Fibroblast of the conjunctiva (primary cell): ENCODE measurements at regions not wholly inside any gene's neighbourhood (a gene's known extent, or its start where the extent isn't known, plus 50 kb on each side); places are given as distances from the start of the nearest gene placed in this dataset.

Experiments
- DNase-seq: peaks from one replicate; pipeline ENCODE4 v3.0.0-alpha.2; 2010; ENCODE audit warnings: low read depth

GRCh38 chr1:57633881-57634280 is 210.0 kb upstream of the DAB1 start:
- DNase-seq = no peak

DNA sequence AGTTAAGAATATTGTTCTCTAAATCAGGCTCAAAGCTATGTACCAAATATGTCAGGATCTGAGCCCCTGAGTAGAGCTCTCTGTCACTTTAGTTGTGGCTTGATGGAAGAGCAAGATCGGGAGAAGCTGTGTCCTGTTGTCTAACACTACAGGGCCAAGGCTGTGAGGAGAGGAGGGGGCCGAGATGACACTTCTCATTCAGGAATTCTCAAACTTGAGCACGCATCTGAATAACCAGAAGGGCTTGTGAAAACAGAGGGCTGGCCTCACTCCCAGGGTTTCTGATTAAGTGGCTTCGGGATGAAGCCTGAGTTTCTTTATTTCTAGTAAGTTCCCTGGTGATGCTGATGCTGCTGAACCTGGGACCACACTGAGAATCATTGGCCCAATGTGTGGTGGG is 209.2 kb upstream of the DAB1 start:
- no peak for DNase-seq

DNA sequence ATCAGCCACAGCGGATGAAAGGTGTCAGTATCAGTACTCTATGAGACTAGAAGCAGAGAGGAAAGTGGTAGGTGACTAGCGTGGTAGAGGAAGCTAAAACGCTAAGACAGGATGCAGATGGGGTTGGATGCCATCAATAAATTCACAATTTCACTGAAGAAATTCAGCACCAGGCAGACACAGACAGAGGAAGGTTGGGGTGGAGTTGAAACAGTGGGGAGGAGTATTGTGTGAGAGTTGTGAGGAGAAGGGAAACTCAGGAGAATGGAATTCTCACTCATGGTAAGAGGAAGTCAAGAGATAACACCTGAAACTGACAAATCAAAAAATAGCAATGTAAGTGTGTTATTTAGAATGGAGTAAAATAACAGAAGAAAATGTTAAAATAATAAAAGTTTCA is 208.5 kb upstream of the DAB1 start:
- DNase-seq = no peak

GRCh38 chr1:57627612-57628011 is 203.8 kb upstream of the DAB1 start:
- DNase-seq = no peak

GRCh38 chr1:57623791-57624538 is 200.1 kb upstream of the DAB1 start:
- no peak for DNase-seq

- DNase-seq = no peak
Measured at GRCh38 chr1:57623039-57623790, 199.4 kb upstream of the DAB1 start.

GRCh38 chr1:57621776-57622175 is 197.9 kb upstream of the DAB1 start:
- DNase-seq = no peak

- no peak for DNase-seq
Measured at GRCh38 chr1:57620605-57621004, 196.7 kb upstream of the DAB1 start.

GRCh38 chr1:57616921-57617320 is 193.1 kb upstream of the DAB1 start:
- no peak for DNase-seq

DNA sequence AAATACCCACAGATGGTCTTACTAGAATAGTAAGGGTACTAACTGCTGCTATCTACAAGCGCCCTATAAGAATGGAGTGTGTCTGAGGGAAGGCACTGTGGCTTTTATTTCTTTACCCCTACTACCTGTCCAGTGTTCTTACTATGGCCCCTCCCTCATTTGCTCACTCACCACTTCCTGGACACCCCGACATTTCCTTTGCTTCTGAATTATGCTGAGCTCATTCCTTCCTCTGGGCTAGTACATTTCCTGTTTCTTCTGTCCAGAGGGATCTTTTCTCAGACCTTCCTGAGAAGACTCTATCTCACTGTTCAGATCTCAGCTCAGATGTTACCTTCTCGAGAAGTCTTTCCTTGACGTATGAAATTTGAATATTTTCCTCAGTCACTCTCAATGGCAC is 192.1 kb upstream of the DAB1 start:
- DNase-seq = no peak

DNA sequence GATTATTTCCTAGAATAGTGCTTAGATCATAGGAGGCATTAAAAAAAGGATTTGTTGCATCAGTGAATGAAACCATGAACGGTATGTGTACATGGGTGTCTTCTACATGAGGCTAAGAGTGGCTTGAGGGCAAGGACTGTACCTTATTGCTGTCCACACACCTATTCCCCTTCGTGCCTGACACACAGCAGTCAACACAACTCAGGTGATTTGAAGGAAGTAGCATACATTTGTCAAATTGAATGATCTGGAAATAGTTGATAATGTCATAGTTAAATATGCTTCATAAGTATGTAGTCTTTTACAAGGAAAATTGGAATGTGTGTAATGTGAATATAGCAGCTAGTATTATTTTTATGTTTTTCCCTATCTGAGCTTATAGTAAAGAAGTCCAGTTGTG is 189.0 kb upstream of the DAB1 start:
- DNase-seq = no peak

- no peak for DNase-seq
Measured at GRCh38 chr1:57605933-57606332, 182.1 kb upstream of the DAB1 start.

DNA sequence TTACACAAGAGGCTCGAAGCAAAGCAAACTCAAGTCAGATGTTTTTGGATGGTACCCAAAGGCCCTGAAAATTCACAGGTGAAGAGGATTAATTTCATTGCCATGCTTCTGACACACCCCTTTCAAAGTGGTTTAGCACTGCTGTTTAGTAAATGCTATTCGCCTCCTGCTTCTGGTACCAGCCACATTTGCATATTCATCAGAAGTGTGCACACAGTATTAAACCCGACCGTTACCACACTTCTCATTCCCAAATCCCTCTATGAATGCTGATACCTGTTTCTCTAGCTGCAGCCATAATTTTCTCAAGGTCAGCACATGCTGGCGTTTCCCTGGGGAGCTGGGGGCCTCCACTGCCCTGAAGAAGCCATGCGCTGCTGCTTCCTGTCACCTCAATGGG is 179.8 kb upstream of the DAB1 start:
- DNase-seq = no peak

- no peak for DNase-seq
Measured at GRCh38 chr1:57600424-57600823, 176.6 kb upstream of the DAB1 start.

GRCh38 chr1:57599236-57599994 is 175.6 kb upstream of the DAB1 start:
- DNase-seq = no peak

GRCh38 chr1:57597036-57597435 is 173.2 kb upstream of the DAB1 start:
- no peak for DNase-seq

GRCh38 chr1:57594002-57594401 is 170.1 kb upstream of the DAB1 start:
- DNase-seq = no peak

GRCh38 chr1:57591842-57592241 is 168.0 kb upstream of the DAB1 start:
- DNase-seq = no peak

DNA sequence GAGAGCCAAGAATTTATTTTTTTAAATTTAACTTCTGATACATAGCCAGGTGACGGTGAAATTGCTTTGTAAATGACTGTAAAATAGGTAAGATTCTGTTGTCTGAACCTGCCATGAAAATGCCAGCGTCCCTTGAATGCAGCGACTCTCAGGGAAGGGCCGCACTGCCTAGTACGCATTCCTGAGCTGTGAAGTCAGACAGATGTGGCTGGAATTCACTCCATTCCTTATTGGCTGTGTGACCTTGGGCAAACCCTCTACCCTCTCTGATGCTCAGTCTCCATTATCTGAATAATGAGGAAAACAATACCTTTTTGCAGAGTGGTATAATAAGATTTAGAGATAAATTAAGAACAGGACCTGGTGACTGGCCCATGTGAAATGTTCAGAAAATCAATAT is 167.1 kb upstream of the DAB1 start:
- DNase-seq = no peak

DNA sequence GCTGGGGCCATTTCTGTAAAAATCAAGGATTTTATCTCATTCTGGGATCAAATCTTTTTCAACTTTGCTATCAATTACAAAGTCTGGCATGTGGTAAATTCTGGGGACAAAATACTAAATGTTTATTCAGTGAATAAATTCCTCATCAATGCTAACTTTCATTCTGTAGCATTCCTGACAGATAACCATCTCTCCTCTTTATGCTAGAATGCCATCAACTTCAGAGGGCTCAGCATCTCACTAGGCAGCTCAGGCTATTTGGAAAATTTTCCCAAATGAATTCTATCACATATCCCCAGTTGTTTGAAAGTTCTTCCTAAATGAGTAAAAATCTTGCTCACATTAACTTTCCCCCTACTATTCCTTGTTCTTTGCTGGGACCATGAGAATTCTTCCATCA is 163.0 kb upstream of the DAB1 start:
- no peak for DNase-seq

- no peak for DNase-seq
Measured at GRCh38 chr1:57578680-57579079, 154.8 kb upstream of the DAB1 start.

GRCh38 chr1:57578099-57578498 is 154.2 kb upstream of the DAB1 start:
- no peak for DNase-seq

GRCh38 chr1:57576756-57577155 is 152.9 kb upstream of the DAB1 start:
- DNase-seq = no peak
